Left kidney (tissue), 1 donor: ENCODE measurements at regions not wholly inside any gene's neighbourhood (a gene's known extent, or its start where the extent isn't known, plus 50 kb on each side); places are given as distances from the start of the nearest gene placed in this dataset.
"Not testable (repeated sequence)": the region's sequence is repeated elsewhere in the genome, so short reads cannot be mapped to it uniquely, and the experiment has no call there.

ENCODE experiments used
- DNase-seq: peaks from one replicate; pipeline ENCODE4 v3.0.0-alpha.2; 2013

DNA sequence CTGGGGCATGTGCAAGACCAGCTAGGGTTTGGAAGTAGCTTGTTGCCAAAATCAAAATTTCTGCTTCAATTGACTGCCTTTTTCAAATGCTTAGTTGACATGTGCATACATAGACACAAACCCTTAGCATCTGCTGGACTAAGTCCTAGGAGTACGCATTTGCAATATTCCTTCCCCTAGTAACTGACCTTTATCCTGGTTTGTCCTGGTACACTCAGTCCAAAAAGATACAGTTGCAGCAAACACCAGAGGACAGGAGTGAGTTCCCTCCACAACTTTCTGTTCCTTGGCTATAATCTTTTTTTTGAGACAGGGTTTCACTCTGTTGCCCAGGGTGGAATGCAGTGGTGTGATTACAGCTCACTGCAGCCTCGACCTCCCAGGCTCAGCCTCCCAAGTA lies 290.2 kb upstream of the ERCC4 start:
- no peak for DNase-seq

DNA sequence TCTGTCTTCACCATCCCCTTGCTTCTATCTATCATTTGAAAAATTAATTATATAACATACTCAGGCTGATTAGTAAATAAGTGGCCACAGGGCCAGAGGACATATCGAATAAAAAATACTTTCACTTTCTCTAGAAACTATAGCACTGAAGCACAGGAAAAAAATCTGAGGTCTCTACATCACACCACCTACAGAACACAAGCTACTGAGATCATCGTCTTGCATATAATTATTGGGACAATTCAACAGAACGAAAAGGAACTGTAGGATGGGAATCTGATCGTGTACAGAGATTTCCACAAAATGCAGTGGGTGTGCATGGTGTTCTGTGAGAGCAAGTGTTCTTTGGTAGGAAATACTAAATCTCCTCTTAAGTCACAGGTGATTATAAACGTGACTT lies 289.6 kb upstream of the ERCC4 start:
- no peak for DNase-seq

DNA sequence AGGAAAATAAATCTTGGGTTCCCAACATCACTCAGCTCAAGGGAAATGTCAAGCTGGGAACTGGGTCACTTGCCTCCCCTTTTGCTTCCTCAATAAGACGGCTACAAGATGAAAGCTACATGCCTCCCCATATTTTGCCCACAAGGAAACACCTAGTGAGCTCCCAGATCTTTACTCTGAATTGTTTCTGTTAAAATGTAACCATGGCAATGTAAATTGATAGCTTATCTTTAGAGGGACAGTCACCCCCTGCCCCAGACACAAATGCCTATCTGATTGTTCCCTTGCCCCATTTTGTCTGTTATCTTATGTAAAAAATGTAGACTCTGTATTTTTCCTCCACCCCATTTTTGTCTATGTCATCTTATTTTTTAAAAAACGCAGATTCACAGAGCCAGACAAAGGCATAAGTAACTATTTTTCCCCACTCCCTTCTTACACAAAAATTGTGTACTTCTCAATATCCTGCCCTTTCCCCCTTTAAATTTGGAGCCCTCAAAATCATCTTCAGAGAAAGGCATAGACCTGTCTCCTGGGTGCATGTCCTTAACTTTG lies 288.7 kb upstream of the ERCC4 start:
- no peak for DNase-seq

DNA sequence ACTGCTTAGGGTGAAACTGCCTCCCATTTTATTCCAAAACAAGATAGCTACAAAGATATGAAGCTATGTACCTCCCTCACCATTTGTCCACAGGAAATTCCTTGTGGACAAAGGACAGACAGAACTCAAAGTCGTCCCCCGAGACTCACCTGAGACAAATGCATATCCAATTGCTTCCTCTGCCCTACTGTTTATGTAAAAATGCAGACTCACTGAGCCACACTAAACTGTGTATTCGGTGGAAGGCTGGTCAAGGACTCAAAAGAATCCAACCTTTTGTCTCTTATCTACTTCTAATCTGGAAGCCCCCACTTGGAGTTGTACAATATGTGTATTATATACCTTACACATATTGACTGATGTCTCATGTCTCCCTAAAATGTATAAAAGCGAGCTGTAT lies 288.0 kb upstream of the ERCC4 start:
- no peak for DNase-seq

DNA sequence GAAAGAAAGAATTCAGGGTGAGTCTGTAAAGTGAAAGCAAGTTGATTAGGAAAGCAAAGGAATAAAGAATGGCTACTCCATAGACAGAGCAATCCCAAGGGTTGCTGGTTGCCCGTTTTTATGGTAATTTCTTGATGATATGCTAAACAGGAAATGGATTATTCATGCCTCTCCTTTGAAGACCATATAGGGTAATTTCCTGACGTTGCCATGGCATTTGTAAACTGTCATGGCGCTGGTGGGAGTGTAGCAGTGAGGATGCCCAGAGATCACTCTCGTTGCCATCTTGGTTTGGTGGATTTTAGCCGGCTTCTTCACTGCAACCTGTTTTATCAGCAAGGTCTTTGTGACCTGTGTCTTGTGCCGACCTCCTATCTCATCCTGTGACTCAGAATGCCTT lies 287.4 kb upstream of the ERCC4 start:
- DNase-seq: not testable (repeated sequence)

DNA sequence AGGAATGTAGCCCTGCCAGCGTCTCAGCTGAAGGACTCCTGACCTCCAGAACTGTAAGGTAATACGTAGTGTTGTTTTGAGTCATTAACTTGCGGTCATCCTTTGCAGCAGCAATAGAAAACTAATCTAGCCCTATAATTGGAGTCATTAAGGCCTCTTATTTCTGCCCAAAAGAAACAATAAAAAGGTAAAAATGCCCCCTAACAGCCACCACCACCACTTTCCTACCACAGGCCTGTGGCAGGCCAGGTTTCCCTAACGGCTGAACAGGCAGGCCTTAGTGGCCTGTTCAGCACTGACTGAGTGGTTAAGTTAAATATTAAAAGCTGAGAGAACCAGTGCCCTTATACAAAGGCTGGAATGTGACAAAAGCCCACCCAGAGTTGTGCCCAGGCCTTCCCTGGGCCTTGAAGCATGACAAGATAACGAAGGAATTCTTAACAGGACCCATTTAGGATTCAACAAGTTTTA lies 286.5 kb upstream of the ERCC4 start:
- DNase-seq: peak; percentile 12

DNA sequence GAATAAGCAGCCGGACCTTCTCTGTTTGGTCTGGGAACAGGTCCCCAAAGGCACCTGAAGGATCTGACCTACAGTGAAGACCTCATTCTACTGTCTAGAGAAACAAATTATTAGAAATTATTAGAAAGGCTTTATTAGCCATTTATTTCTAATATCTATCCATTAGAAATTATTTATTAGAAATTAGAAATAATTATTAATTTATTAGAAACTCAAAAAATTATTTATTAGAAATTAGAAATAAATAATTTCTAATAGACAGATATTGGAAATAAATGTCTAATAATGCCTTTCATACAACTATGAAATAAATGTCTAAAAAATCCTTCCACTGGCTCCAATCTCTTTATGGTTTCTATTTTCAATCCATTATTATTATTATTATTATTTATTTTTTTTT lies 285.7 kb upstream of the ERCC4 start:
- no peak for DNase-seq

DNA sequence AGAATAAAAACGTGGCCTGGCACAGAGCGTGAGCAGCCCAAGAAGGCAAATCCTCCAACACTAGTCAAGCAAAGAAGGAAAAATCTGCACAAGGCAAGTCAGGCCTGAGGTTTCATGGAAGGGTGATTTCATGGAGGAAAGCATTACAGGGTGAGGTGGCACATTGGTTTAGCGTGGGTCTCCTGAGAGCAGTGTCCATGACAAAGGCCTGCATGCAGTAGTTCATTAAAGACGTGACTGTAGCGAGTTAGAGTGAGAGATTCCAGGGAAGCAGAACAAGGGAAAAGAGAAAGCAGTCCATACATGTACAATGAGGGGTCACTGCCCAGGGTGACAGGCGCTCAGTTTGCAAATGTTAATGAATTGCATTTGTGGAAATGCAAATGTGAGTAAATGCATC lies 285.0 kb upstream of the ERCC4 start:
- no peak for DNase-seq

DNA sequence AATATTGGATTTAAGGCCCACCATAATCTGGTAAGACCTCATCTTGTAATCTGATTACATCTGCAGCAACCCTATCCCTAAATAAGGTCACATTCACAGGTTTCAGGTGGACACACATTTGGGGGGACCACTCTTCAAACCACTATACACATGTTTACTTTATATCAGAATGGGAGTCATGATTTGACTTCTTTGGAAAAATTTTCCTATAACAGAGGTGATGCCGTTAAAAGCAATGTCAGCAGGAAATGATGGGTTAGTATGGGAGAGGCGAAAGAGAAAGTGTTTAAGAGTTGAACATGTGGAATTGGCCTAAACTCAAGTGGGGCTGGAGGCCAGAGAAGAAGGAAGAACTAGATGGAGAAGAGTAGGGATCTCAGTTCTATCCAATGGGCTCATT lies 281.7 kb upstream of the ERCC4 start:
- no peak for DNase-seq

DNA sequence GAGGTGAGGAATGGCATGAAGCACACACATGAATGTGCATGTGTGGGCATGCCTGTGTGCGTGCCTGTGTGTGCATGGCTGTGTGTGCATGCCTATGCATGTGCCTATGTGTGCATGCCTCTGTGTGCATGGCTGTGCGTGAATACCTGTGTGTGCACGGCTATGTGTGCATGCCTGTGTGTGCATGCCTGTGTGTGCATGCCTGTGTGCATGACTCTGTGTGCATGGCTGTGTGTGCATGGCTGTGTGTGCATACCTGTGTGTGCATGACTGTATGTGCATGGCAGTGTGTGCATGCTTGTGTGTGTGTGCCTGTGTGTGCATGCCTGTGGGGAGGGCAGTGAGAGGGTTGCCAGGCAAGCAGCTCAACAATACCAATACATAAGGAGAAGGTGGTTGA lies 276.5 kb upstream of the ERCC4 start:
- no peak for DNase-seq

DNA sequence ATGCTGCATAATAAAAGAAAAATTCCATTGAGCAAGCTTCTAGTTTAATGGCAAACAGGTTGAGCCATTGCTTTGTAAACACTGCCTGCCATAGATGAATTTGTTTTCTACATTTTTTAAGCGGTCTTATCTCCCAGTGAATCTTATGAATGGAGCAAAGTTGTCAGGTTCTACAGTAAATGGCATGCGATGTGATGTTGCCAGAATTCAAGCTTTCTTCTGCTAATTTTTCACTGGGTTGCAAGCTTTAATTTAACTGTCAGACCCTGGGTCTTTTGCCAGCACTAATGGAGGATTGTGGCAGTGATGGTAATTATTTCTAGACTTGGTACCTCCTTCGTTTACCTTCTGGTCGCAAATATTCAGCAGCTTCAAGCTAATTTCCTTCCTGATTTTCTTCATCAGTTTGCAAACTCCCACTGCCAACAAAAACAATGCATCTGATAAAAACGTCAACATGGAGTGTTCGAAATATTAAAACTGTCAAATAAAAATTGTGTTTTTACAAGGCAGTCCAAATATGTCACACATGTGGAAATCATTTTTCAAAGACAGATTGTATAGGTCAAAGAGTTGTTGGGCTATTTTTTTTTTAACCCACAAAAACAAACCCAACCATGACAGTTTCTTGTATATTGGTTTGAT lies 274.2 kb upstream of the ERCC4 start:
- DNase-seq: peak; percentile 34

DNA sequence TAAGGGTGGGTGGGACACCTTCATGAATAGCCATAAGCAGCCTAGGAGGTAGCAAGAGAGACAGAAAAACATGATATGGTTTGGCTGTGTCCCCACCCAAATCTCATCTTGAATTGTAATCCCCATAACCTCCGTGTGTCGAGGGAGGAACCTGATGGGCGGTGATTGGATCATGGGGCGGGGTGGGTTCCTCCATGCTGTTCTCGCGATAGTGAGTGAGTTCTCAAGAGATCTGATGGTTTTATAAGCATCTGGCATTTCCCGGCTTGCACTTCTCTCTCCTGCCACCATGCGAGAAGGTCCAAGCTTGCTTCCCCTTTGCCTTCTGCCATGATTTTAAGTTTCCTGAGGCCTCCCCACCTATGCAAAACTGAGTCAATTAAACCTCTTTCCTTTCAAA lies 259.1 kb upstream of the ERCC4 start:
- no peak for DNase-seq

DNA sequence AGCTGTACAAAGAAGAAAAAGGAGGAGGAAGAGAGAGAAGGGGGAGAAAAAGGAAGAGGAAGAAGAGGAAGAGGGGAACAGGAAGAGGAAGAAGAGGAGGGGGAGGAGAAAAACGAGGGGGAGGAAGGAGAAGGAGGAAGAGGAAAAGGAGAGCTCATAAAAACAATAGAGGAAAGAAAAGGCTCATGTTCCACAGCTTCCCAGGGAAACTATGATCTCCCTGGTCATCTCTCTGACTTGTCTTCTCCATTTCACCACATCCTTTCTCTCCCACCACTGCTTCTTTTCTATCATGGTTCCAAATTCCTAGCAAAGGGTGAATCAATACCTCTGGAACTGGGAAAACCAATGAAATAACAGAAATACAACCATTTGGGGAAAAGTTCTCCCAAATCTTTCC lies 254.1 kb upstream of the ERCC4 start:
- DNase-seq: no peak

DNA sequence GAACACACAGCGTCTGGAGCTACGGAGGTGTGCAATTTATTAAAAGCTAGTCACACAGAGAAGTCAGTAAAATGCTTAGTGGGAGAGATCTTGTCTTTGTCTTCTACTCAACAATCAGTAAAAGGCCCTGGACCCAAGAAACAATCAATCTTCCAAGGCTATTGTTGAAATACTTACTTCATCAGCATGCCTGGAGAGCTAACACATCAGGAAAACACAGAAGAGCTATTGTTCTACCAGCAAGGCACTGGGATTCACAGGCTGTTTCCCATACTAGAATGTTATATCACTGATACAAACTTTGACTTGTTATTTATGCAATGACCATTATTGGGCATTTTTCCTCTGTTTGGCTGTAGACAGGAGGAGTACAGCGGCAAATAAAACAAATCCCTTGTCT lies 247.8 kb upstream of the ERCC4 start:
- no peak for DNase-seq

DNA sequence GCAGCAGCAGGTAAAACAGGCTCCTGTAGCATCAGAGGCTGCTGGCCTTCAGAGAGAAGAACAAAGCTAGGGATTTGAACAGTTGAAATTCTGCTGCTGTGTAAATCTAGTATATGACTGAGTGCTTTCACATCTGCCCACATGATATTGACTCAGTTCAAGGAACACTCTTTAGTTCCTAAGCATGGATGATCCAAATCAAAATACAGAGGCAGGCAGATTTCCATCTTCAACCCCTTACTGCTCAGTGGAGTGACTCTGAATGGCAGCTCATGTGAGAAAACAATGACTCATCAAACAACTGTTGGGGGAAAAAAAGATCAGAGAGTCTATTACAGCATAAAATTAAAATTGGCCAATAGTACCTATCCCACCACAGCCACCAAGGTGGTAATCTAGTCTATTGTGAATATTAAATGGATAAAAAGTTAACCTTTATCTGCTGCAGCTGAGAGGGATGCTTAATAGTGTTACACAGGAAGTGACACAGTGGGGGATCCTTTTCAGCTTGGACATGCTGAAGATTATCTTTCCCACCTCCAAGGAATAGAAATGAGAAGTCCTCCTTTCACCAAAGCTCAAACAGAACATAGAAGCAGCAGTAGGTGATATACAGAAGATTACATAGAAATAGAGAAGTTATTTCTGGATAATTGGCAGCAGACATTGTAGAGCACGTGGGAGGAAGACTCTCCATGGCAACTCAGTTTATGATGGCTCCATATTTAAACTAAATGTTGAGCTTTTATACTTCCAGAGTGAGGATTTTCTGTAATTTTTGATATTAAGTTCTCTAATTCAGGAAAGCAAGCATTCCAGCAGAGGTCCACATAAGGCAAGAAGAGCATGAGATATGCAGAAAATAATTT lies 239.7 kb upstream of the ERCC4 start:
- no peak for DNase-seq

DNA sequence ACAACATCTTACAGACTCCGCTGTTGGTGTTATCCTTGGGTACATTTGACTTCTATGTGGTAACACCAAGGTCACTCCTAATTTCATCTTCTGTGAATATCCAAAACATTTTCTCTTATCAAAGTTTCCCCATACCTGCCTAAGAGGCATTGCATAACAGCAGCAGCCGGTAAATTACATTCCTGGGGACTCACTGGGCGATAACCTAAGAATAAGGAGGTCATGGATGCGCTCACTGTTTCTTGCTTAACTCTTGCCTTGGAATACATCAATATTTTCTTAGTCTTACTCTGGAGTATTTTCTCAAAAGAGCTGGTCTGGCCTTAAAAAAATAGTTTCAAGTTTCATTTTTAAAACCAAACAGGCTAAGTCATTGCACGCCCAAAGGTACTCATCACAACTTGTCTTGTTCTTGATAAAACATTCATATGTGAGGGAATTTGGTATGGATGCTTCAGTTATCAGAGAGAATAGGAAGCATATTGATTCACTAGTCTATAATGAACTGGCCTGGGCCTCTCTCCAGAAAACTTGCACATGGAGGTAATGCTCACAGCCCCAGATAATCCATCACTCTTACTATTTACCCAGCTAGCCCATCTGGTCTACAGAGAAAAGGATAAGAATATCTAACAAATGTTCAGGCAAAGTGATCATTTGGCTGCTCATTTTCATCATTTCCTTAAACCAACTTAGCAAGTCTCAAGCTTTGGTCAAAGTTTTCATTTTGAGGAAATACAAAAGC lies 235.0 kb upstream of the ERCC4 start:
- DNase-seq: no peak

DNA sequence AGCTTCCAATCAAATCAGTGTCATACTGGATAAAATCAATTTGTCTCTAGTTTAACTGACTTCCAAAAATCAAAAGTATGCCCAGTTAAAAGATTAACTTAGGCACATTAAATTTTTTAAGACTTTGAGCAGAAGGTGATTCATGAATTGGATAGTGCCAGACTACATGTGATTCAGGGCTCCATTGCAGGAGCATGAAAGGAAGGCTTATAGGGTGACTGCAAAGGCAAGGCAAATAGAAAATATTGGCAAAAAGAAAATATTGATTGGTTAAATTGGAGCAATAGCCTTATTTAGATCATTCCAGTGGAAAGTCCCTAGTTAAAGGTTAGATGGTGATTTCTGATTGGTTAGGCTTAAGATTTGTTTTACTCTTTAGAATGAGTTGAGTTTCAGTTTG lies 223.9 kb upstream of the ERCC4 start:
- DNase-seq: no peak

DNA sequence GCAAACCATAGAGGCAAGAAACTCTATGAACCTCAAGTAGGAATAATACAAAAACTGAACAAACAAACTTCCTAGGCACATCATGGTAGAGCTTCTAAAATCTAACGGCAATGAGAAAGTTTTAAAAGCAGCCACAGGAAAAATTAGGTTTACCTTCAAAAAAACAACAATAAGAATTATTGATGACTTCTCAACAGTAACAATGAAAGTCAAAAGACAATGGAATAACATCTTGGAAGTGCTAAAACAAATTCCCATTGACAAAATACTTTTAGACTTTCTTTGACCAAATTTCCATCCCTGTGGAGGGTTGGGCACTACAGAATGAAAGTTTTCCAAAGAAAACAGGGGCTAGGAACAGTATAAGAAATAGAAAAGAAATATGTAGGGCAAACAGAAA lies 222.9 kb upstream of the ERCC4 start:
- no peak for DNase-seq

DNA sequence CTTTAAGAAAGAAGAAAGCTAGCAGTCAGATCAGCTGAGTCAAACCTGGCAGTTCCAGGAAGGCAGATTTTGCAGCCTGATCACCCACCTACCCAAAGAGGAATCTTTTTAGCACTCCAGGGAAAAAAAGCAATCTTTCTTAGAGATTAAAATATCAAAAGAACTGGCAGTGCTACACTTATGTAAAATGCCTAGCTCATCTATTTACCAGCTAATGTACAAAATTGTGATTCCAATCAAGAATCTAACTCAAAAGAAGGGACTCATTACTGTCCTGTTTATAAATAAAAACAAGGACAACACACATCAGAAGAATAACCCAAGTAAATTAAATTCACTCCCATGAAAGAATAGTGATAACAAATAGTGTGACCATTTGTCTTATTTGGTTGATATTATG lies 222.4 kb upstream of the ERCC4 start:
- DNase-seq: no peak

DNA sequence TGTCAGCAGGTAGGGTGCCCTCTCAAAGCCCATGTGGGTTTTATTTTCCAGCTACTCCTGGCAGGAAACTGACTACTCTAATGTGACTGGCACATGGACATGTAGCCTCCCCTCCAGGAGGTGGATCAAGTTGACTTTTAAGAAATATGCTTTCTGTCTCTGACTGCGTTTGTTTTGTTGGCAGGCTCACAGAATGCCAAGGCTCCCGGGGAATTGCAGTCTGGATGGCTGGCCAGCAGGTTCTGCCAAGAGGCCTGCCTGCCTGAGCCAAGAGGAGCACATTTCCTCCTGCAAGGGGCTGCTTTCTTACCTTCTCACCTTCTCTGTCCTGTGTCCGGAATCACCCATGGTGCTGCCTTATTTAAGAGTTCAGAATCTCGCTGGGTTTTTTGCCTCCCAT lies 217.3 kb upstream of the ERCC4 start:
- no peak for DNase-seq

DNA sequence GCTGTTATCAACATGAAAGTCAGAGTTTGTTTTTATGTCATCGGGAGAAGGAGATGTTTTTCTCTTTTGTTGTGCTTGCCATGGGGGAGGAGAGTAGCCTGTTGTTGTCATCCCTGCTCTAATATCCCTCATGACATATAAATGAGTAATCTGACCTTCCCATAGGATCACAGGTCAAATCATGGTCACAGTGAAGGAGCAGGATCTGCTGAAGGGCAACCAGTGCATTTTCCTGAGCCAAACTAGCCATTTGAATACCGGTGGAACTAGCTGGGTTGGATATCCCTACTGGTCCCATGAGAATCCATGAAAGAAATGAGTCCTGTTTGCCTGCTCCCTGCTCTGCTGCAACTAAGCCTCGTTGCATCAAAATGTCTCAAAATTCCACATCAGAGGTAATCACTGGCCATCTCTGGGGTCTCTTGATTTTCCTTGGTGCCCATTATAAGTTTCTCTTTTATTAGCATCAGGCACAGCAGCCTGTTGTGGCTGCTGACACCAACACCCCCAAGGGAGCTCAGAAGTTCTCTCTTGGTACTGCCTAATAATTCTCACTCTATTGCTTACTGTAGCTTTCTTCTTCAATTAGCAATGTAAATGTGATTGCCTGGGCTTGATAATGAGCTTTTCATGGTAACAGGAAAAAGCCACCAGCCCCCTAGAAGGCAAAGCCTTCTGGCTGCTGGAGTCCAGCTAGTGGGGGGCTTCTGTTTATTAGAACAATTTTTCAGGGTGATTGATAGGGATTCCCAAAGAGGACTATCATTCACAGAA lies 211.4 kb upstream of the ERCC4 start:
- DNase-seq: peak; percentile 7

DNA sequence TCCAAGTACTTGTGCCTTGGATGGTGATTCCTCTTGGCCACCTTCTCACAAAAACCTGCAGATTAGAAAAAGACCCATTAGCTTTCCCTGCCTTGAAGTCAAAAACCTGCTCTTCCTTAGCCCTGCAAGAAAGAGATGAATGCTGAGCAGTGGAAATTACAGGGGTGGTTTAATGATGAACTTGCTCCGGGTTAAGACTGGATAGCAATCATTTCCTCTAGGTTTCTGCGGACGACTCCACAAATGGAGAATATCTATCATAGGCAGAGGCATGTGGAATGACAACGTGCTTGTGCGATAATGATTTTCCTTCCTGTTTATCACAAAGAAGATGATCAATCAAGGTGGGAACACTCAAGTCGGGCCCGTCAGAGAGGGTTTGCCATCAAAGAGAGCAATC lies 201.2 kb upstream of the ERCC4 start:
- no peak for DNase-seq
